OCI-LY3 (cell line): ENCODE measurements at regions not wholly inside any gene's neighbourhood (a gene's known extent, or its start where the extent isn't known, plus 50 kb on each side); places are given as distances from the start of the nearest gene placed in this dataset.
"Not testable (repeated sequence)": the region's sequence is repeated elsewhere in the genome, so short reads cannot be mapped to it uniquely, and the experiment has no call there.

Source experiments
- CTCF ChIP-seq: fragments of 200-600, 300-600 bp; sonication (generic); IDR thresholded peaks from 2 replicates; pipeline ENCODE4 v1.5.1; 2014; ENCODE audit warnings: antibody characterized with exemption, low read length, low read depth
- EZH2phosphoT487 ChIP-seq: fragments of 200-600 bp; shearing (Covaris generic); IDR thresholded peaks from 2 replicates; pipeline ENCODE4 v1.6.1; 2018; ENCODE audit warnings: antibody characterized with exemption, mixed run types, low read depth

- TF ChIP-seq EZH2phosphoT487, CTCF: not testable (repeated sequence)
Observed at GRCh38 chr15:20100604-20101270, 440.9 kb downstream of the GOLGA6L6 start.
